OCI-LY1 (cell line): ENCODE measurements at regions not wholly inside any gene's neighbourhood (a gene's known extent, or its start where the extent isn't known, plus 50 kb on each side); places are given as distances from the start of the nearest gene placed in this dataset.

ENCODE experiments used
- EZH2 ChIP-seq: fragments of 200-600 bp; sonication (generic), shearing (Covaris generic); IDR thresholded peaks from 2 replicates; pipeline ENCODE4 v1.8.0; 2017; ENCODE audit warnings: borderline replicate concordance, mixed run types, mild to moderate bottlenecking, antibody characterized with exemption, low read length, moderate library complexity, mixed read lengths
- TF ChIP-seq, protein P1 (sequence below): fragments of 200-600 bp; sonication (generic), shearing (Covaris generic); IDR thresholded peaks from 2 replicates; pipeline ENCODE4 v1.5.1; 2017; ENCODE audit warnings: mild to moderate bottlenecking, antibody characterized with exemption, low read length, moderate library complexity, mixed read lengths

DNA sequence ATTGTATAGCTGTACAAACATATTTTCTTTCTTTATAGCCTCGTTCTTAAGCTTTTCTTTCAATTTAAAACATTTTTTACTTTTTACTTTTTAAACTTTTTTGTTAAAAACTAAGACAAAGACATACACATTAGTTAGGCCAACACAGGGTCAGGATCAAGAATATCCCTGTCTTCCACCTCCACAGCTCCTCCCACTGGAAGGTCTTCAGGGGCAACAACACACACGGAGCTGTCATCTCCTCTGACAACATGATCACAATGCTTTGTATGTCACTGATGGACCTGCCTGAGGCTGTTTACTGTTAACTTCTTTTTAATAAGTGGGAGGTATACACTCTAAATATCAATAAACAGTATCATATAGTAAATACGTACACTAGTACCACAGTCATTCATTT, 191.3 kb downstream of the SYT10 start:
- TF ChIP-seq, protein P1, sequence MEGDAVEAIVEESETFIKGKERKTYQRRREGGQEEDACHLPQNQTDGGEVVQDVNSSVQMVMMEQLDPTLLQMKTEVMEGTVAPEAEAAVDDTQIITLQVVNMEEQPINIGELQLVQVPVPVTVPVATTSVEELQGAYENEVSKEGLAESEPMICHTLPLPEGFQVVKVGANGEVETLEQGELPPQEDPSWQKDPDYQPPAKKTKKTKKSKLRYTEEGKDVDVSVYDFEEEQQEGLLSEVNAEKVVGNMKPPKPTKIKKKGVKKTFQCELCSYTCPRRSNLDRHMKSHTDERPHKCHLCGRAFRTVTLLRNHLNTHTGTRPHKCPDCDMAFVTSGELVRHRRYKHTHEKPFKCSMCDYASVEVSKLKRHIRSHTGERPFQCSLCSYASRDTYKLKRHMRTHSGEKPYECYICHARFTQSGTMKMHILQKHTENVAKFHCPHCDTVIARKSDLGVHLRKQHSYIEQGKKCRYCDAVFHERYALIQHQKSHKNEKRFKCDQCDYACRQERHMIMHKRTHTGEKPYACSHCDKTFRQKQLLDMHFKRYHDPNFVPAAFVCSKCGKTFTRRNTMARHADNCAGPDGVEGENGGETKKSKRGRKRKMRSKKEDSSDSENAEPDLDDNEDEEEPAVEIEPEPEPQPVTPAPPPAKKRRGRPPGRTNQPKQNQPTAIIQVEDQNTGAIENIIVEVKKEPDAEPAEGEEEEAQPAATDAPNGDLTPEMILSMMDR: no peak
- TF ChIP-seq EZH2: no peak
